ENCODE measurements at regions not wholly inside any gene's neighbourhood (a gene's known extent, or its start where the extent isn't known, plus 50 kb on each side); places are given as distances from the start of the nearest gene placed in this dataset.

DNA sequence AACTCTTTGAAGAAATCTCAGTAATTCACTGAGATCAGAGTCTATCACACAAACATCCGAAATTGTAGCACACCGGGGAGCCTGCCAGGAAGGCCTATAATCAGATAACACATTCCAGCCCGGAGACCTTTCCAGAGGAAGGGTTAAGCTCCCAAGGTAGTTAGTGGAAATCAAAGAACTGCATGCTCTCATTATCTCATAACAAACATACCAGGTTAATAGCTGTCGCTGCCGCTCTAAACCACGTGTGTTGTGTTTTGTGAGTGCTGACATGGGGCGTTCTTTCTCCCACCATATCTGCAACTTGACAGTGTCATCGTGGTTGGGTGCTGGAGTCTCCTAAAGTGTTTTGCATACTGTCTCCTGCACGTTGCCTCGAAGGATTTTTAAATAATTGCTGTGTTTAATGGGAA, 120.7 kb upstream of the CARD11 start:
- TF ChIP-seq, protein P1, sequence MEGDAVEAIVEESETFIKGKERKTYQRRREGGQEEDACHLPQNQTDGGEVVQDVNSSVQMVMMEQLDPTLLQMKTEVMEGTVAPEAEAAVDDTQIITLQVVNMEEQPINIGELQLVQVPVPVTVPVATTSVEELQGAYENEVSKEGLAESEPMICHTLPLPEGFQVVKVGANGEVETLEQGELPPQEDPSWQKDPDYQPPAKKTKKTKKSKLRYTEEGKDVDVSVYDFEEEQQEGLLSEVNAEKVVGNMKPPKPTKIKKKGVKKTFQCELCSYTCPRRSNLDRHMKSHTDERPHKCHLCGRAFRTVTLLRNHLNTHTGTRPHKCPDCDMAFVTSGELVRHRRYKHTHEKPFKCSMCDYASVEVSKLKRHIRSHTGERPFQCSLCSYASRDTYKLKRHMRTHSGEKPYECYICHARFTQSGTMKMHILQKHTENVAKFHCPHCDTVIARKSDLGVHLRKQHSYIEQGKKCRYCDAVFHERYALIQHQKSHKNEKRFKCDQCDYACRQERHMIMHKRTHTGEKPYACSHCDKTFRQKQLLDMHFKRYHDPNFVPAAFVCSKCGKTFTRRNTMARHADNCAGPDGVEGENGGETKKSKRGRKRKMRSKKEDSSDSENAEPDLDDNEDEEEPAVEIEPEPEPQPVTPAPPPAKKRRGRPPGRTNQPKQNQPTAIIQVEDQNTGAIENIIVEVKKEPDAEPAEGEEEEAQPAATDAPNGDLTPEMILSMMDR (IDR thresholded peaks at IDR 0.05; ENCODE audit: insufficient read depth, low read depth, low read length), result no peak
- TF ChIP-seq EZH2 (IDR thresholded peaks at IDR 0.05; ENCODE audit: insufficient read depth, low read length), result no peak

Measured in astrocyte (in vitro differentiated cells and primary cell).